WTC11 (cell line): ENCODE measurements at regions not wholly inside any gene's neighbourhood (a gene's known extent, or its start where the extent isn't known, plus 50 kb on each side); places are given as distances from the start of the nearest gene placed in this dataset.

ENCODE experiments used
- ATAC-seq: fragments of 200-7000 bp; cut with Tn5 transposase; 2 replicates; pipeline ENCODE4 v1.10.0; 2021; ENCODE audit warnings: mild to moderate bottlenecking, moderate library complexity
- CTCF ChIA-PET: fragments of 300-600 bp; sonication (Branson Sonifier 250); formaldehyde crosslinking; loops from one replicate; lab custom pipeline; 2021; ENCODE audit warnings: antibody characterized with exemption; lab: Charles Lee
- POLR2A ChIA-PET: fragments of 350-600 bp; sonication (Branson Sonifier 250); formaldehyde crosslinking; loops from one replicate; lab custom pipeline; 2021; ENCODE audit warnings: antibody characterized with exemption; lab: Charles Lee
- DNase-seq: peaks from one replicate; pipeline ENCODE4 v3.0.0; 2021; ENCODE audit warnings: low spot score
- H3K27ac Mint-ChIP-seq: 2 replicates; pipeline ENCODE4 v1.8.0; 2021; ENCODE audit warnings: mixed read lengths
- H3K27me3 Mint-ChIP-seq: 2 replicates; pipeline ENCODE4 v1.8.0; 2021; ENCODE audit warnings: low read depth, mild to moderate bottlenecking, moderate library complexity, mixed read lengths
- H3K36me3 Mint-ChIP-seq: 2 replicates; pipeline ENCODE4 v1.8.0; 2021; ENCODE audit warnings: mixed read lengths
- H3K4me1 Mint-ChIP-seq: 2 replicates; pipeline ENCODE4 v1.8.0; 2022; ENCODE audit warnings: mixed read lengths
- H3K4me3 Mint-ChIP-seq: 2 replicates; pipeline ENCODE4 v1.8.0; 2021; ENCODE audit warnings: mild to moderate bottlenecking, moderate library complexity, mixed read lengths
- H3K9me3 Mint-ChIP-seq: 2 replicates; pipeline ENCODE4 v1.8.0; 2021; ENCODE audit warnings: mixed read lengths
- AFF4 ChIP-seq: sonication (generic); formaldehyde crosslinking; IDR thresholded peaks from 2 replicates; pipeline ENCODE4 v1.8.1; 2023; ENCODE audit warnings: mild to moderate bottlenecking, missing genetic modification reagents, borderline replicate concordance
- ARID4B ChIP-seq: sonication (generic); formaldehyde crosslinking; IDR thresholded peaks from 2 replicates; pipeline ENCODE4 v1.8.0; 2023; ENCODE audit warnings: missing genetic modification reagents, mild to moderate bottlenecking, borderline replicate concordance
- CREB1 ChIP-seq: sonication (generic); formaldehyde crosslinking; IDR thresholded peaks from 2 replicates; pipeline ENCODE4 v1.8.0; 2023; ENCODE audit warnings: mild to moderate bottlenecking, missing genetic modification reagents
- CTCF ChIP-seq: fragments of 200-600 bp; IDR thresholded peaks from 2 replicates; pipeline ENCODE4 v1.8.0; 2022; ENCODE audit warnings: antibody characterized with exemption
- ELF4 ChIP-seq: sonication (generic); formaldehyde crosslinking; IDR thresholded peaks from 2 replicates; pipeline ENCODE4 v1.8.1; 2022; ENCODE audit warnings: low read depth, mild to moderate bottlenecking, moderate library complexity, missing genetic modification reagents
- ESRRA ChIP-seq: sonication (generic); formaldehyde crosslinking; IDR thresholded peaks from 2 replicates; pipeline ENCODE4 v1.8.1; 2022; ENCODE audit warnings: mild to moderate bottlenecking, missing genetic modification reagents, borderline replicate concordance
- FOXK1 ChIP-seq: sonication (generic); formaldehyde crosslinking; IDR thresholded peaks from 2 replicates; pipeline ENCODE4 v1.8.0; 2022; ENCODE audit warnings: mild to moderate bottlenecking, moderate library complexity, missing genetic modification reagents
- IRF1 ChIP-seq: sonication (generic); formaldehyde crosslinking; IDR thresholded peaks from 2 replicates; pipeline ENCODE4 v1.8.0; 2023; ENCODE audit warnings: missing genetic modification reagents
- MAX ChIP-seq: sonication (generic); formaldehyde crosslinking; IDR thresholded peaks from 2 replicates; pipeline ENCODE4 v1.8.0; 2022; ENCODE audit warnings: mild to moderate bottlenecking, missing genetic modification reagents
- MXD4 ChIP-seq: fragments of 250-450 bp; sonication (Bioruptor Pico); IDR thresholded peaks from 2 replicates; pipeline ENCODE4 v1.8.0; 2021; ENCODE audit warnings: mild to moderate bottlenecking, moderate library complexity, borderline replicate concordance
- NFYB ChIP-seq: sonication (generic); formaldehyde crosslinking; conservative IDR thresholded peaks from 2 replicates; pipeline ENCODE4 v1.8.0; 2022; ENCODE audit warnings: low read depth, missing genetic modification reagents
- NR2C2 ChIP-seq: sonication (generic); formaldehyde crosslinking; IDR thresholded peaks from 2 replicates; pipeline ENCODE4 v1.8.0; 2022; ENCODE audit warnings: mild to moderate bottlenecking, missing genetic modification reagents
- PRDM15 ChIP-seq: sonication (generic); formaldehyde crosslinking; IDR thresholded peaks from 2 replicates; pipeline ENCODE4 v1.8.0; 2022; ENCODE audit warnings: missing genetic modification reagents
- USF2 ChIP-seq: sonication (generic); formaldehyde crosslinking; IDR thresholded peaks from 2 replicates; pipeline ENCODE4 v1.8.1; 2023; ENCODE audit warnings: mild to moderate bottlenecking, missing genetic modification reagents, moderate library complexity
- ZNF416 ChIP-seq: fragments of 250-450 bp; sonication (Bioruptor Pico); IDR thresholded peaks from 2 replicates; pipeline ENCODE4 v1.9.0; 2021; ENCODE audit warnings: mild to moderate bottlenecking, inconsistent platforms
- ZNF512 ChIP-seq: sonication (generic); formaldehyde crosslinking; IDR thresholded peaks from 2 replicates; pipeline ENCODE4 v1.8.1; 2022; ENCODE audit warnings: missing genetic modification reagents, borderline replicate concordance

- Mint-ChIP-seq H3K27me3 (peaks cover 30% of the 10 kb centered on the region), H3K4me1 (peaks cover 14% of the 10 kb centered on the region), H3K36me3 (peaks cover 59% of the 10 kb centered on the region), H3K9me3 (peaks cover 80% of the 10 kb centered on the region), H3K27ac (no peak overlapping the region), H3K4me3 (no peak overlapping the region)
- no peak for TF ChIP-seq ELF4 (CRISPR knock-in tag)
- no peak for TF ChIP-seq FOXK1 (CRISPR knock-in tag)
- TF ChIP-seq AFF4 (CRISPR knock-in tag), result no peak
- no peak for TF ChIP-seq ZNF512 (CRISPR knock-in tag)
- TF ChIP-seq NR2C2 (CRISPR knock-in tag), result no peak
- no peak for TF ChIP-seq CTCF
- TF ChIP-seq MAX (CRISPR knock-in tag), result no peak
- TF ChIP-seq NFYB (CRISPR knock-in tag), result no peak
- TF ChIP-seq ZNF416, result no peak
- no peak for TF ChIP-seq CREB1 (CRISPR knock-in tag)
- no peak for TF ChIP-seq USF2 (CRISPR knock-in tag)
- ChIA-PET CTCF (no interaction called here), POLR2A (no interaction called here)
- DNase-seq (no peak), ATAC-seq (no peak)
Observed at GRCh38 chrX:116801943-116802342, 339.2 kb upstream of the CT83 start.

GRCh38 chrX:116781926-116782325, 319.1 kb upstream of the CT83 start:
- Mint-ChIP-seq H3K27me3 (peaks cover 2% of the 10 kb centered on the region; the same call in 1 of the 2 replicates), H3K36me3 (peaks cover 4% of the 10 kb centered on the region), H3K4me1 (peaks cover 2% of the 10 kb centered on the region), H3K4me3 (no peak overlapping the region), H3K9me3 (peaks cover 6% of the 10 kb centered on the region), H3K27ac (no peak overlapping the region)
- ChIA-PET POLR2A (no interaction called here), CTCF (no interaction called here)
- ATAC-seq, result no peak
- DNase-seq, result no peak
- no peak for TF ChIP-seq IRF1 (CRISPR knock-in tag)
- no peak for TF ChIP-seq ESRRA (CRISPR knock-in tag)
- TF ChIP-seq MXD4 (CRISPR knock-in tag), result no peak
- no peak for TF ChIP-seq ARID4B
- no peak for TF ChIP-seq PRDM15 (CRISPR knock-in tag)
